ENCODE measurements at regions not wholly inside any gene's neighbourhood (a gene's known extent, or its start where the extent isn't known, plus 50 kb on each side); places are given as distances from the start of the nearest gene placed in this dataset.
A peak's percentile ranks its signal among the peaks of the same experiment; 100 is the strongest.
"Not testable (repeated sequence)": the region's sequence is repeated elsewhere in the genome, so short reads cannot be mapped to it uniquely, and the experiment has no call there.

- DNase-seq: not testable (repeated sequence)
Measured at GRCh38 chr3:125831005-125831750, 137.8 kb upstream of the ROPN1B start.

DNA sequence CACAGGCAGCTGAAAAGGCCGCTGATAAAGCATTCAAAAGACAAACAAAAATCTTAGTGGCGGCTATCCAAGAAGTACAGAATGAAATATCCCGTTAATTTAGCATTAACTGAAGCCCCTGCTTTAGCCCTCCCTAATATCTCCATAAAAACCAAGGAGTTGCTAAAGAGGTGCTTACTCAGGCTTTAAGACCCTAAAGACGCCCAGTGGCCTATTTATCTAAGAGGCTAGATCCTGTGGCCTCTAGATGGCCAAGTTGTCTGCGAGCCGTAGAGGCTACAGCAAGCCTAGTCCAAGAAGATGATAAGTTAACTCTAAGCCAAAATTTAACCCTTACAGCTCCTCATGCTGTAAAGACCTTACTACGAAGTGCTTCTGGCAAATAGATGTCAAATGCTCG is 133.4 kb upstream of the ROPN1B start:
- not testable (repeated sequence) for DNase-seq

DNA sequence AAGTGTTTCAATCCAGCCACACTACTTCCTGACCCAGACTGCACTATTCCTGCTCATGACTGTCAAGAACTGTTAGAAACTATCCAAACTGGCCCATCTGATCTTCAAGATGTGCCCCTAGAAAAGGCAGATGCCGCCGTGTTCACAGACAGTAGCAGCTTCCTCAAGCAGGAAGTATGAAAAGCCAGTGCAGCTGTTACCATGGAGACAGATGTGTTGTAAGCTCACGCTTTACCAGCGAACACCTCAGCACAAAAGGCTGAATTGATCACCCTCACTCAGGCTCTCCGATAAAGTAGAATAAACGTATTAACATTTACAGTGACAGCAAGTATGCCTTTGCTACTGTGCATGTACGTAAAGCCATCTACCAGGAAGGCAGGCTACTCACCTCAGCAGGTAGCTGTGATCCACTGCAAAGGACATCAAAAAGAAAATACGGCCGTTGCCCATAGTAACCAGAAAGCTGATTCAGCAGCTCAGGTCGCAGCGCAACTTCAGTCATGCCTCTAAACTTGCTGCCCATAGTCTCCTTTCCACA is 132.9 kb upstream of the ROPN1B start:
- peak; percentile 52 for DNase-seq

GRCh38 chr3:125836786-125837185 is 132.2 kb upstream of the ROPN1B start:
- peak; percentile 4 for DNase-seq

GRCh38 chr3:125838857-125839256 is 130.1 kb upstream of the ROPN1B start:
- DNase-seq: not testable (repeated sequence)

DNA sequence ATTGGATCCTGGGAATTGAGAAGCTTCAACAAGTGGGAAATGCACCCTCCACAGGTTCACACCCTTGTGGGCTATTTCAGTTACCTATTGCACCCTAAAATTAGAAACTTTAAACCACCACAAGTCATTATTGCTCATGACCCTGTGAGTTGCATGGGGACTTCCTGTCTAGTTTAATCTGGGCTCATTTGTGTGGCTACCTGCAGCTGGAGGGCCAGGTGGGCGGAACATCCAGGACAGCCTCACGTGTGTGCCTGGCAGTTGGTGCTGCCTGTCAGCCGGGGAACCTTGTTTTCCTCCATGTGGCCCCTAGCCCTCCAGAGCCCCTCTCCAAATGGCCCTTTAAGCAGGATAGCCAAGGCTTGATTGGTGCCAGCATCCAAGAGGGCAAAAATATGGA is 128.5 kb upstream of the ROPN1B start:
- DNase-seq: not testable (repeated sequence)

GRCh38 chr3:125847966-125848365 is 121.0 kb upstream of the ROPN1B start:
- not testable (repeated sequence) for DNase-seq

DNA sequence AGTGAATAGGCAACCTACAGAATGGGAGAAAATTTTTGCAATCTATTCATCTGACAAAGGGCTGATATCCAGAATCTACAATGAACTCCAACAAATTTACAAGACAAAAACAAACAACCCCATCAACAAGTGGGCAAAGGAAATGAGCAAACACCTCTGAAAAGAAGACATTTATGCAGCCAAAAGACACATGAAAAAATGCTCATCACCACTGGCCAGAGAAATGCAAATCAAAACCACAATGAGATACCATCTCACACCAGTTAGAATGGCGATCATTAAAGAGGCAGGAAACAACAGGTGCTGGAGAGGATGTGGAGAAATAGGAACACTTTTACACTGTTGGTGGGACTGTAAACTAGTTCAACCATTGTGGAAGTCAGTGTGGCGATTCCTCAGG is 114.0 kb upstream of the ROPN1B start:
- not testable (repeated sequence) for DNase-seq

DNA sequence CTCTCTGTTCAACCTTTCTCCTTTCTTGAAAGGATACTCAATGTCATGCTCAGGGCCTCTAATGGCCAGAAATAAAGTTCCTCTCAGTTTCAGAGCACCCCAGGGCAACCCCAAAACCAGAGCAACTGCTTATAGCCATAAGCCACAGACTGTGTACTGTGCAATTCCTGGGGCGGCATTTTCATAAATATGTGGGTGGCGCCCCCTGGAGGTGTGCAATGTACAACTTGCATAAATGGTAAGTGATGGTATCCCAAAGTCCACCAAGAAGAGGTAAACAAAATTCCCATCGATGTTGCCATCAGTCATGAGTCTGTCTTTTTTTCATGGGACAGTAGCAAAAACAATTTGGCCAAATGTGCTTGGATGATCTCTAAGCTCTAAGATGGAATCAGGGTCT is 108.4 kb upstream of the ROPN1B start:
- DNase-seq: peak; percentile 9

GRCh38 chr3:125862841-125863254 is 106.1 kb upstream of the ROPN1B start:
- not testable (repeated sequence) for DNase-seq

GRCh38 chr3:125864532-125864931 is 104.4 kb upstream of the ROPN1B start:
- not testable (repeated sequence) for DNase-seq

DNA sequence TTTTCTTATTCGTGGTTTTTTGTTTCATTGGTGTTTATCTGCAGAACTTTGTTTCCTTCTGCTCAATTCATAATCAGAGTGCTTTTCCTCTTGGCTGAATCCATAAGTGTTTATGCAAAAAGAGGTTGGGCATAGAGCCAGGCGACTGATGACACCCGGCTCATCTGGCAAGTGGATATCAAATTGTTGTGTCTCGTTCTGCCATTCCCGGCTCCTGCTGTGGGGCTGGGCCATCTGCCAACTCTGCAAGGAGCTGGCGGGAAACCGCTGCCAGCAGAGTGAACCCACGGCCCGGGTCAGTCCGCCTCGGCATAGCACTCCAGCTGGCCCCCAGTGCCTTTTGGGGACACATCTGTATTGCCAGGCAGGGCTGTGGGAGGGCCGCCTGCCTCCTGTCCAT is 83.0 kb upstream of the ROPN1B start:
- not testable (repeated sequence) for DNase-seq

DNA sequence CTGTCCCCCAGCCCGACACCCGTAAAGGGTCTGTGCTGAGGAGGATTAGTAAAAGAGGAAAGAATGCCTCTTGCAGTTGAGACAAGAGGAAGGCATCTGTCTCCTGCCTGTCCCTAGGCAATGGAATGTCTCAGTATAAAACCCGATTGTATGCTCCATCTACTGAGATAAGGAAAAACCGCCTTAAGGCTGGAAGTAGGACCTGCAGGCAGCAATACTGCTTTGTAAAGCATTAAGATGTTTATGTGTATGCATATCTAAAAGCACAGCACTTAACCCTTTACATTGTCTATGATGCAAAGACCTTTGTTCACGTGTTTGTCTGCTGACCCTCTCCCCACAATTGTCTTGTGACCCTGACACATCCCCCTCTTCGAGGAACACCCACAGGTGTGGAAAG is 69.8 kb upstream of the ROPN1B start:
- not testable (repeated sequence) for DNase-seq

GRCh38 chr3:125901473-125901872 is 67.5 kb upstream of the ROPN1B start:
- not testable (repeated sequence) for DNase-seq

- DNase-seq: not testable (repeated sequence)
Measured at GRCh38 chr3:125903780-125904455, 65.1 kb upstream of the ROPN1B start.

- not testable (repeated sequence) for DNase-seq
Measured at GRCh38 chr3:125907279-125907678, 61.7 kb upstream of the ROPN1B start.

GRCh38 chr3:125910851-125911250 is 58.1 kb upstream of the ROPN1B start:
- DNase-seq: not testable (repeated sequence)

DNA sequence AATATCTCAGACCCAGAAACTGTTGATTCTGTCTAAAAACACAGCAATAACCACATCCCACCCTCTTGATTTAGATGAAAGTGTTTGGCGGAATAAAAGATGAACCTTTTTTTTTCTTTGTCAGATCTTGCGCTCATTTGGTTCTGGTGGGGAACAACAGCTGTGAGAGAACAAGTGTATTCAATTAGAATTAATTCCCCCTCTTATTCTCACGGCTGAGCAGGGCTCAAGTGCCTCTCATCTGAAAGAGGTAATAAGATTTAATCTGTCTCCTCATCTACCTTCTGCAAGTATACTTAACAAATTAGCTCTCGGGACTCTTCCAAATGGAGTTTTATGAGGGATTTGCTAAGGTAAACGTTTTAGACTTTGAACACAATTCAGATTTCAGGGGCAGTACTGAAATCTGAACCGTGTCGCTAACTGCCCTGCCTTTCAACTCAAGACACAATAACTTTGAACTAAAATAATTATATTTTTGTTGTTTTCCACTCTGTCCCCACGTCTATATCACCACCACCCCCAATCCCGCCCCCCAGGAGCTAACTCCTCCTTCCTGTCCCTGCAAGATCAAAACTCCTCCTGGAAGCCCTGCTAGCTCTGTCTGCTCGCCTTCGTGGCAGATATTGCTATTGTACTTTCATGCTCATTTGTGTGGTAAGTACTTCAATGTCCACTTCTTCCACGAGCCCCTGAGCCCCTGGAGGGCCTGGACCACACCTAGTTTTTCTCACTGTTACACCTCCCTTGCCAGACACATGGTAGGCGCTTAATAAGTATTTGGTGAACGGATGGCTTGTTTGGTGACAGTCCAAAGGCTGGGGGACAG is 54.2 kb upstream of the ROPN1B start:
- DNase-seq: not testable (repeated sequence)

DNA sequence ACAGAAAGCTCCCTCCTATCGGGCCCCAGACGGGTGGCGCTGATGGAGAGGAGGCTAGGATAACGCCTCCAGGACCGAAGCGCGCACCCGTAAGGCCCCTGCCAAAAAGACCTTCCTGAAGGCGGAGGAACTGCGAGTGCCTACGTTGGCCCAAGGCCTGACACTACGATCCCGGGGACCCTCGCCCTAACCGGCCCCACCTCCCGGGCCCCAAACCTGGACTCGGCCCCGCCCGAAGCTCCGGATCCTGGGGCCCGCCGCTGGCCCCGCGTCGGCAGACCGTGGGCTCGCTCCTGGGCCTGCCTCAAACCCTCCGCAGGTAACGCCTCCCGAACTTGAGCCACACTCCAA is 53.6 kb upstream of the ROPN1B start:
- DNase-seq: not testable (repeated sequence)

DNA sequence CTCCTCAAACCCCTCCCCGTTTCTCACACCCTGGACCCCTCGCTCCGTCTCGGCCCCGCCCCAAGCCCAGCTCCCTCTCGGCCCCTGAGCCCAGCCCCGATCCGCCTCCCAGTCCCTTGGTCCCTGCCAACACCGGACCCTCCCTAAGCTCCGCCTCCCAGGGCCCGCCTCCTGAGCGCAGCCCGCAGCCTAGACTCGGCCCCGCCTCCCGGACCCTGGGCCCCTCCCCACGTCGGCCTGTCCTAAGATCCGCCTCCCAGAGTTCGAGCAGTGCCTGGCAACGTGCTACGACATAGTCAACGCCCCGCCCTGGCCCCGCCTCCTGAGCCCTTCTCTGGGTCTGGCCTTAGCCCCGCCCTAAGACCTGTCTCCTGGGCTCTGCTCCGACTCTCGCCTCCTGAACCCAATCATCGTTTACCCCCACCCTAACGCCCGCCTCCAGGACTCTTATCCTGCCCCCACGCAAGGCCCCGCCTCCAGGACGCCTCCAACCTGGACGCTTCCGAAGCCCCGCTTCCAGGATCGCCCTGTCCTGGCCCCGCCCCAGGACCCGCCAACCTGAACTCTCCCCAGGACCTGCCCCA is 53.1 kb upstream of the ROPN1B start:
- peak; percentile 99 for DNase-seq

- no peak for DNase-seq
Measured at GRCh38 chr3:125916376-125916978, 52.5 kb upstream of the ROPN1B start.

GRCh38 chr3:125917020-125917549 is 51.9 kb upstream of the ROPN1B start:
- DNase-seq: peak; percentile 31

All from activated CD4-positive, alpha-beta T cell treated with anti-CD3 and anti-CD28 coated beads, Interleukin-2, amount 50 U/mL, for 16 hours (primary cell).